GM18868 (cell line): ENCODE measurements at regions not wholly inside any gene's neighbourhood (a gene's known extent, or its start where the extent isn't known, plus 50 kb on each side); places are given as distances from the start of the nearest gene placed in this dataset.
"Not testable (repeated sequence)": the region's sequence is repeated elsewhere in the genome, so short reads cannot be mapped to it uniquely, and the experiment has no call there.

Experiments
- ATAC-seq: cut with Tn5 transposase; IDR thresholded peaks from one replicate; pipeline ENCODE4 v1.9.1; 2021; ENCODE audit warnings: mild to moderate bottlenecking, moderate library complexity; ENCODE audit not compliant: unreplicated experiment

DNA sequence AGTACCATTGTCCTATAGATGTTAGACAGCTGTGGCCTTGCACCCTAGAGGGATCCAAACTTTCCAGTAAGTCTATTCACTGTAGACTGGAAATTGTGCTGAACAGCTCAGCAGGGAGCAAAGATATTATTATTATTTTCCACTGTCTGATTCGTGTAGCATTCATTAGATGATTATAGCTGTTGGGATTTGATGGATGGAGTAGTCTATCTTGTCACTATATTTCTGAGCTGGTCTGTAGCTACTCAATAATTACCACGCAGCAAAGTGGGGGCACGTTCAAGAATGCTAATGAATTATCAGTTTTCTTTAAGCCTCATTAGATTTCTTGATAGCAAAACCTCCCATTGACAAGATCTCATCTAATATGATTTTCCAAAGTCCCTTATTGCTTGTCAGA lies 113.2 kb downstream of the RTP4 start:
- no peak for ATAC-seq

DNA sequence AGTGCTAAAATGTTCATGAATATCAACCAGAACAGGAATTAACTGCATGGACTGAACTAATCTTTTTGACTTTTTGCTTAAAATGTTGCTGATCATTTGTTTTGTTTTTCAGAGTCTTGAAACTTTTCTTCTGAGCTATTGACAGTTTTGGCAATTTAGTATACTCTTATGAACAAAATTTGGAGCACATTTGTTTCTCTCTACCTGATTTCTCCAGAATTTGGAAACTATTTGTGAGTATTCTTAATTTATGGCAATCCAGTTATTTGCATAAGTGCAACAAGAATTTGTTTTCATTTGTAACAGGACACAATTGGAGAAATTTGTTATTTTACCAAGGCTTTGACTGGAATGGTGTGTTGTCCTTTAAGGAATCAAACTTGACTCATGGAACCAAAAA lies 107.4 kb downstream of the RTP4 start:
- ATAC-seq: not testable (repeated sequence)

DNA sequence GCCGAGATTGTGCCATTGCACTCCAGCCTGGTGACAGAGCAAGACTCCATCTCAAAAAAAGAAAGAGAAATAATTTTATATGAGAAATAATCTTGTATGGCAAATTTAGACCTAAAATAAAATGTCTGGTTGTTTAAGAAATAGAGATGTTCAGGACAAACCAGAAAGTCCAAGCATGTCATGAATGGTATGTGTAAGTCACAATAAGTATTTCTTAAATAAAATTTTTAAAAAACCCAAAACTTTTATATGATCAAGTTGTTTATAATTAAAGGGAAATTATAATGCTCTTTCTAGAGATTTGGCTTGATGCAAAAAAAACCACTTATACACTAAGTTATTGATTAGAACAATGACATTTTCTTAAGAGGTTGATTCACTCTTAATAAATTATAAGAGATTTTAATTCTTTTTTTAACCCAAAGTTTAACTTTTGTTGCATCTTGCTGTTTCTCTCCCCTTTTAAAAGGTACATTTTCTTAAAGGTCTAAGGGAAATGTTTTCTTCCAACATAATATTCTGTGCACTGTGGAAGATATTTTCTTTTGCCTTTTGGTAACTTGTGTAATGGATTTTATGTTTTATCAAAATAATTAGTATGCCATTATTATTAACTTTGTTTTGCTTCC lies 105.7 kb downstream of the RTP4 start:
- no peak for ATAC-seq

DNA sequence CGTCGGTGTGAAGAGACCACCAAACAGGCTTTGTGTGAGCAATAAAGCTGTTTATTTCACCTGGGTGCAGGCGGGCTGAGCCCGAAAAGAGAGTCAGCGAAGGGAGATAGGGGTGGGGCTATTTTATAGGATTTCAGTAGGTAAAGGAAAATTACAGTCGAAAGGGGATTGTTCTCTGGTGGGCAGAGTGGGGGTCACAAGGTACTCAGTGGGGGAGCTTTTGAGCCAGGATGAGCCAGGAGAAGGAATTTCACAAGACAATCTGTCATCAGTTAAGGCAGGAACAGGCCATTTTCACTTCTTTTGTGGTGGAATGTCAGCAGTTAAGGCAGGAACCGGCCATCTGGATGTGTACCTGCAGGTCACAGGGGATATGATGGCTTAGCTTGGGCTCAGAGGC lies 98.1 kb downstream of the RTP4 start:
- ATAC-seq: not testable (repeated sequence)

DNA sequence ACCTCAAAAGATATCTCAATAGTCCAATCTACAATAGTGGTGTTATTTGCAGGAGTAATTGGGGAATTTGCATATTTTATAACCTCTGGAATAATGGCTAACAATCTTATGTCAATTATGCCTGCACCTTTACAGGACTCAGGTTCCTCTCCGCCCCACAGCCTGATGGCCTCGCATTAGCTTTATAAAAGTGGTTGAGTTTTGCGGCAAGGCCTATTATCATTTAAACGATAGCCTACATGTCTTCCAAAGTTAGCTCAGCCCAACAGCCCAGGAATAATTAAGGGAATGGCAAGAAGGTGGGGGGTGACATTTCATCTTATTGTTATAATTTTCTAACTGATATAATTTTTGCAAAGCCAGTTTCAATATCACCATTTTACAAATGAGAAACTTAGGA lies 97.3 kb downstream of the RTP4 start:
- ATAC-seq: no peak

DNA sequence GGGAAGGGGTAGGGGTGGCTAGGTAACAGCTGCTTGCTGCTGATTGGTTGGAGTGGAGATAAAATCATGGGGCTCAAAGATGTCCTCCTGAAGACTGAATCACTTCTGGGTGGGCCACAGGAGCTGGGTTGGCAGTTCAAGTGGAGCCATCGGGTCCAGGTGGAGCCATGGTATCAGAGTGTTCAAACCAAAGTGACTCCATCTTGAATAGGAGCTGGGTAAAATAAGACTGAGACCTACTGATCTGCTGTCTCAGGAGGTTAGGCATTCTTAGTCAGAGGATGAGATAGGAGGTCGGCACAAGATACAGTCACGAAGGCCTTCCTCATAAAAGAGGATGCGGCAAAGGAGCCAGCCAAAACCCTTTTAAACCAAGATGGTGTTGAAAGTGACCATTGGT lies 96.5 kb downstream of the RTP4 start:
- no peak for ATAC-seq

DNA sequence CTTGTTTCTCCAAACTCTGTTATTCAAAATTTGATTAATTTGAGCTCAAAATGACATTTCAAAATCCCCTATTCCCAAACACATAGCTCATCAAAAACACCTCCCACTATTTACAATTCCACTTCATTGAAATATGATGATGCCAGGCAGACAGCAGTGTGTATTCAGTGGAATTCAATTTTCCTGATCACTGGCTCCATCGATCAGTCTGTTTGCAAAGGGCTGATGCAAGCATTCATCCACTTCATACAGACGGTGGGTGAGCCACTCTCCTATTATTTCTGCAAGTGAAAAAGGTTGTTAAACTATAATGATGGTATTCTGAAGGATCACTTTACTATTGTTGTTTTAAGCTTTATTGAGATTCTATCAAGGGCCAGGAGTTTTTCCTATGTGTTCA lies 90.7 kb downstream of the RTP4 start:
- no peak for ATAC-seq

DNA sequence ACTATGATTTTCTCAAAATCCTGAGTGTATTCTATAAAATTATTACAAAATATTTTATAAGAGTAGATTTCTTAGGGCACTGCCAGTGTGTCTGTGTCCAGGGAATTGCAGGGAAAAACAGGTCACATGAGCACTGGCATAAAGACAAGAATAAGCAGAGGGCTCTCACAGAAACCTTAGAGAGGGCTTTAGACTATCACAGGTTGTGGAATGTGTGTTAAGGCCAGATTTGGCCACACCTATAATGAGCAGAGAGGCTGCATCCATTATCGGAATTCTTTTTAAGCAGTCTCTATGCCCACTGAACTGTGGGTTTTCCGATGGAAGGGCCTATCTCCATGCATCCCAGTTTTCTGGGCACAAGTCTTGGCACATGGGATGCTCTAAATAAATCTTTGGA lies 90.2 kb downstream of the RTP4 start:
- no peak for ATAC-seq

DNA sequence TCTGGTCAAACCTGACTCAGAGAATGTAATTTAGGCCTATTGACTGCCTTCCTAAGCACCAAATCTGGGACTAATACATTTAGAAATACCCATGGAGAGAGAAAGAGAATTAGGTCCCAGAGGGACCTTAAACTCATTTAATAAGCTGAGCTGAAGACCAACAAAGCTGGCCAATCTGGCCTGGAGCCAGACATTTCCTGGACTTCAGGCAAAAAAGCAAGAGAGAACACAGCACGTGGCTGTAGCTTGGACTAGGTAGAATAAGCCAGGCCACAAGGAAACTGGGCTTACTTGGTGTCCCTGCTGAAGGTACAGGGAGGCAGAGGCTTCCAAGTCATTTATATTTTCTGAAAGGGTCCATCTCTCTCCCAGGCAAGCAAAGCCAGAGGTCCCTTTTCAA lies 88.1 kb downstream of the RTP4 start:
- ATAC-seq: no peak

DNA sequence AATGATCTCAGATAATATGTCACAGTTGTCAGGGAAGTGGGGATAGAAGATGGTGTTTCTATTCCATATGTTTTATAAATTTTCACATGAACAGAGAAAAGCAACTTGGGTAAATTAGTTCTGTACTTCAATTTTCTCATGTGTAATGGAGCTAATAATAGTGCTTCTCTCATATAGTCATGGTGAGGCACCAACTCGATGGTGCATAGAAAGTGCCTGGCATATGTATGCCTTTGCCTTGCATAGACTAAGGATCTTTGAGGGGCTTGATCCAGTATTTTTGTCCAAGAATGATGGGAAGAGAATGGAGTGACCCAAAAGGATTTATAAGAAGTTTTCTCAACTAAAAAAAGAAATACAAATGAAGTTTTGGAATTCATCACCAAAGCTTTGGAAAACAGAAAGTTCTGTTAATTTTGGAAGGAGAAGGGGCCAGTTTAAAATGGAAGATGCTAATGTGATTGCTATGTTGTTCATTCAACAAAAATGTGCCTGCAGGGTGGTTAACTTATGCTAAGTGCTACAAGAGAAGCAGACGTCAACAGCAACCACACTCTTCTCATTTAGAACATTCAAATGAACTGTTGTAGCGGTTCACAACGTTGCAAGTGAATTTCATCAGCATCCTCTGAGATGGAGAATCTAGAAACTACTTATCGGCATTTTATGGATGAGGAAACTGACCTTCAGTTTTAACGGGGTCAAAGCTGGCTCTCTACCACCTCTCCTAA lies 86.1 kb downstream of the RTP4 start:
- ATAC-seq: no peak

DNA sequence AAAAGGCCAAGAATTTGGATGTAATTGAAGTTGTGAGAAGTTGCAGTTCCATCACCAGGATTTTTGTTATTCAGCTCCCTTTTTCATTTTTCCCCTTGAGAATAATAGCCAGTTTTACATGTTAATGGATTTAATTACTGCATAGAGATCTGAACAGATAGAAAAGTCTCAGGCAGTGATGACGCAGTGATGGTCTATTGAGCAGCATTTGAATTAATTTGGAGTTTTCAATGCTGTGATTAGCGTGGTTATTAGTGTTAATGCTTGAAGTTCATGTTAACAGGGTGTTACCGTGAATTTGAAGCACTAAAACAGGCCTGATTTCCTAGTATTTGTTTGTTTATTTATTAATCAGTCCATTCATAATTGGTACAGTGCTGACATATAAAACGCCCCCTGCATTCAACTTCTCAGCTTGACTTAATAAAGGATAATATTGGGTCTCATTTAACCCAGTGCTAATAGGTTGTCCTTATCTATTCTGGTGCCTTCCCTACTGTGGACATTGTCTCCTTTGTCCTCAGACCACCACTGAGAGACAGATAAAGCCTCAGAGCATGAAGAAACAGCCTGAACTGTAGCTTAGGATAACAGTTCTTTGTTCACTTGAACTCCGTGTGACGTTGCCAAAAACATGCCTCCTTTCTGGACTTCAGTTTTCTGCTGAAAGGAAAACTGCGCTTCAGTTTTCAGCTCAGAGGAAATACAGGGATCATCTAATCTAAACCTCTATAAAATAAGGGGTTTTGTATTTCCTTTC lies 82.4 kb downstream of the RTP4 start:
- ATAC-seq: no peak

DNA sequence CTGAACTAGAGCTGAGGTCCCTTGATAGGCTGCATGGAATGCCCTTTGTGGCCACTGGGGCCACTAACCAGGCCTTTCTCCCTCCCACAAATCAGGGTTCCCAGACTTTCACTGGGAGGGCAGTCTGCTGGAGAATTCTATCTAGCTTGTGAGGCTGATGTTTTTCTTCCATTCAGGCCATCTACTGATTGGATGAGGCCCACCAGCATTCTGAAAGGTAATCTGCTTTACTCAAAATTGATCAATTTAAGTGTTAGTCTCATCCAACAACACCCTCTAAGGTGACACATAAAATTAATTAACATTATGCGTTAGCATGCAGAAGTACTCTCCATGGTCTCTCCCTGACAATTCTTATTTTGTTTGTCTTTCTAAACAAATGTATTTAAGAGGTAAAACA lies 80.5 kb downstream of the RTP4 start:
- ATAC-seq: no peak

DNA sequence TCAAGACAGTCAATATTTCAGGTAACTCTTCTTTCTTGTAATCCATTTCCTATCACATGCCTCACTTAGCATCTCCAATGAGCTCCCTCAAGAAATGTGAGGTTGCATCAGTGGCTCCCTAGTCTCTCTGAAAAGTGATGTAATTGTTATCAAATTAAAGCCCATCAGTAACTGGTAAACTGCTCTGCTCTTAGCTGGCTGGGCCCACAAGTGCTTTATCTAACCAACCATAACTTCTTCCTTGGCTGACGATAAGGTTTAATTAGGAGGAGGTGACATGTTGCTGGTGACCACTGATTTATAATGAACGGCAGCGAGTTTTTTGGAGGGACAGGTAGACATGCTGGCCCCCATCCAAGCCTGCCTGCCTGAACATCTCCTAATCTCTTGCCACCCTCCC lies 79.6 kb downstream of the RTP4 start:
- no peak for ATAC-seq

DNA sequence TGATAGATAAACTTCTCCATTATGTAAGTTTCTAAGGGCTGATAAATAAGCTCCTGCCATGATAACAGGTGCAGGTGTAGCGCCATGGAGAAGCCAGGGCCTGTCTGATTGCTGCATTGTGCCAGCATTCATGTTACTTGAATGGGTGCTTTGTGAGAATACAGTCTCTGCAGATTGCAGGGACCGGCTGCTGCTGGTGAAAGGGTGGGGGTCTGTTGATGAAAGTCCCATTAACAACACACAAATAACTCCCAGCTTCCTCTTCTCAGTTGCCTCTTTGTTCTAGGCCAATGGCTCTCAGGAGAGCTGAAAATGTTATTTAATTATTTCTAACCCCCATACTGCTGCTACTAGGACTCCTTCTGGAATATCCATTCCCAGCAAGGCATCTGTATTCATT lies 77.2 kb downstream of the RTP4 start:
- no peak for ATAC-seq

DNA sequence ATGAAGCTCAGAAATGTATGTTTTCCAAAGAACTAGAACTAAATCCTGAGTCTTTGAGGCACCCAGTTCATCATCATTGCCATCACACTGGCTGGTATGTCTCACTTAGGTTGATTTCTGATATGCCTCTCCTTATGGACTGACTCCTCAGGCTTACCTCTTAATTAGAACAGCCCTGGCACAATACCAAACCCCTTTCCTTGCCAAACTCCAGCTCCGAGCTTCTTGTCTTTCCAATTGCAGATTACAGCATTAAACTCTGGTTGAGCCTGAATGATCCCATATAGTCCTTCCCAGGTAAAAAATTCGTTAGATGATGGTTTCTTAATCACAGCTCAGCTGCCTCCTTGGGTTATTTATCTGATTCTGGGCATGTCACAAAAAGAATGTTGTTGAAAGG lies 66.3 kb downstream of the RTP4 start:
- ATAC-seq: no peak

DNA sequence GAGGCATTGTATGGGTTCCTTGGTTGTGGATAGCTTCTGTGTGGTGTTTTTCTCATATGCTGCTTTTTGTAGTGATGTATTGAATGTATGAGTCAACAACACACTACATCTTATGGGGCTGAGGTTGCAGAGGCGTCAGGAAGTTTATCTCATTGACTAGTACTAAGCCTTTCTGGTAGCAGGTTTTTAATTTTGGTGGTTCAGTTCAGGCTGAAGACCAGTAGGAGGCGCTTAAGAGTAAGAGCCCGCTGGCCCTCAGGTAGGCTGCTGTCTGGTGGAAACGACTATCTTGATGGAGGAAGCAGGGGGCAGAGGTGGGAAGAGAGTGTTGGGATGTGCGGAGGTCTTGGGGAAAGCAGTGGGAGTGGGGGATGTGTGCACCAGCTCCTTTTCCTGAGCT lies 62.4 kb downstream of the RTP4 start:
- no peak for ATAC-seq
